ENCODE measurements at regions not wholly inside any gene's neighbourhood (a gene's known extent, or its start where the extent isn't known, plus 50 kb on each side); places are given as distances from the start of the nearest gene placed in this dataset.
"Not testable (repeated sequence)": the region's sequence is repeated elsewhere in the genome, so short reads cannot be mapped to it uniquely, and the experiment has no call there.

- no peak for DNase-seq
- H3K27me3 Mint-ChIP-seq (ENCODE audit: low read depth, poor library complexity): no peaks in the 10 kb centered on the region
- H3K36me3 Mint-ChIP-seq (ENCODE audit: low read depth): peaks cover 22% of the 10 kb centered on the region
- TF ChIP-seq CTCF (IDR thresholded peaks at IDR 0.05): no peak
- H3K27ac Mint-ChIP-seq: no peak overlapping the region
- H3K9me3 Mint-ChIP-seq: peaks cover 10% of the 10 kb centered on the region
- H3K4me3 Mint-ChIP-seq: no peak overlapping the region
- peaks cover 10% of the 10 kb centered on the region for H3K4me1 Mint-ChIP-seq
These were observed 196.2 kb downstream of the C9orf152 start for GRCh38 chr9:110011628-110012320.

GRCh38 chr9:110013064-110013463 is 194.9 kb downstream of the C9orf152 start:
- peaks cover 10% of the 10 kb centered on the region for H3K4me1 Mint-ChIP-seq
- peaks cover 27% of the 10 kb centered on the region for H3K36me3 Mint-ChIP-seq (ENCODE audit: low read depth)
- H3K27ac Mint-ChIP-seq: no peak overlapping the region
- H3K9me3 Mint-ChIP-seq: peaks cover 10% of the 10 kb centered on the region
- H3K27me3 Mint-ChIP-seq (ENCODE audit: low read depth, poor library complexity): no peaks in the 10 kb centered on the region
- no peak for DNase-seq
- TF ChIP-seq CTCF (IDR thresholded peaks at IDR 0.05): no peak
- H3K4me3 Mint-ChIP-seq: no peak overlapping the region

GRCh38 chr9:110015759-110016158 is 192.2 kb downstream of the C9orf152 start:
- H3K9me3 Mint-ChIP-seq: peaks cover 10% of the 10 kb centered on the region
- no peak overlapping the region for H3K4me3 Mint-ChIP-seq
- peaks cover 32% of the 10 kb centered on the region for H3K36me3 Mint-ChIP-seq (ENCODE audit: low read depth)
- no peak for TF ChIP-seq CTCF (IDR thresholded peaks at IDR 0.05)
- no peaks in the 10 kb centered on the region for H3K27me3 Mint-ChIP-seq (ENCODE audit: low read depth, poor library complexity)
- no peak for DNase-seq
- H3K27ac Mint-ChIP-seq: no peak overlapping the region
- peaks cover 10% of the 10 kb centered on the region for H3K4me1 Mint-ChIP-seq

GRCh38 chr9:110016340-110016739 is 191.6 kb downstream of the C9orf152 start:
- no peak overlapping the region for H3K27ac Mint-ChIP-seq
- no peak overlapping the region for H3K4me3 Mint-ChIP-seq

GRCh38 chr9:110020216-110020615 is 187.7 kb downstream of the C9orf152 start:
- not testable (repeated sequence) for H3K4me3 Mint-ChIP-seq; H3K27me3 Mint-ChIP-seq (ENCODE audit: low read depth, poor library complexity); DNase-seq; H3K9me3 Mint-ChIP-seq
- Mint-ChIP-seq H3K36me3 (ENCODE audit: low read depth) (peaks cover 29% of the 10 kb centered on the region), H3K27ac (peak overlapping the region; percentile 68), H3K4me1 (peaks cover 10% of the 10 kb centered on the region)

More at GRCh38 chr9:110016340-110016739, 191.6 kb downstream of the C9orf152 start:
- DNase-seq: no peak
- peaks cover 10% of the 10 kb centered on the region for H3K9me3 Mint-ChIP-seq
- no peaks in the 10 kb centered on the region for H3K27me3 Mint-ChIP-seq (ENCODE audit: low read depth, poor library complexity)
- TF ChIP-seq CTCF (IDR thresholded peaks at IDR 0.05): no peak
- peaks cover 32% of the 10 kb centered on the region for H3K36me3 Mint-ChIP-seq (ENCODE audit: low read depth)
- peaks cover 10% of the 10 kb centered on the region for H3K4me1 Mint-ChIP-seq

GRCh38 chr9:110021891-110022290 is 186.1 kb downstream of the C9orf152 start:
- H3K27ac Mint-ChIP-seq: no peak overlapping the region

GRCh38 chr9:110023221-110023620 is 184.7 kb downstream of the C9orf152 start:
- H3K9me3 Mint-ChIP-seq; H3K27me3 Mint-ChIP-seq (ENCODE audit: low read depth, poor library complexity); DNase-seq; H3K4me3 Mint-ChIP-seq; H3K27ac Mint-ChIP-seq: not testable (repeated sequence)
- H3K36me3 Mint-ChIP-seq (ENCODE audit: low read depth): peaks cover 18% of the 10 kb centered on the region
- peaks cover 13% of the 10 kb centered on the region for H3K4me1 Mint-ChIP-seq

More at GRCh38 chr9:110021891-110022290, 186.1 kb downstream of the C9orf152 start:
- H3K4me1 Mint-ChIP-seq: no peaks in the 10 kb centered on the region
- no peak overlapping the region for H3K4me3 Mint-ChIP-seq
- H3K36me3 Mint-ChIP-seq (ENCODE audit: low read depth): peaks cover 24% of the 10 kb centered on the region
- peaks cover 9% of the 10 kb centered on the region for H3K9me3 Mint-ChIP-seq
- H3K27me3 Mint-ChIP-seq (ENCODE audit: low read depth, poor library complexity): no peaks in the 10 kb centered on the region
- DNase-seq: no peak
- TF ChIP-seq CTCF (IDR thresholded peaks at IDR 0.05): no peak
